Adrenal gland (tissue), 5 donors: ENCODE measurements at regions not wholly inside any gene's neighbourhood (a gene's known extent, or its start where the extent isn't known, plus 50 kb on each side); places are given as distances from the start of the nearest gene placed in this dataset.

Experiments
- POLR2A ChIP-seq, 2 donors: fragments of 450-650 bp; IDR thresholded peaks; one replicate each; pipeline ENCODE4 v1.6.1; 2017; ENCODE audit warnings: antibody characterized with exemption in 2 of 2, mild to moderate bottlenecking in 2 of 2, moderate library complexity in 1 of 2
- TF ChIP-seq, protein P1 (sequence below), 6 experiments: fragments of 450-650 bp in 4 of 6; fragments of 200-600 bp in 2 of 6; sonication (generic) in 1 of 6; IDR thresholded peaks; 1 replicate in 5 of 6; 2 replicates in 1 of 6; pipeline versions ENCODE4 v1.5.1 to v1.8.0; 2016 to 2021; ENCODE audit warnings: antibody characterized with exemption in 6 of 6, mild to moderate bottlenecking in 2 of 6, moderate library complexity in 1 of 6
- donor health status: DM: no; HTN: no; CAD: no.

DNA sequence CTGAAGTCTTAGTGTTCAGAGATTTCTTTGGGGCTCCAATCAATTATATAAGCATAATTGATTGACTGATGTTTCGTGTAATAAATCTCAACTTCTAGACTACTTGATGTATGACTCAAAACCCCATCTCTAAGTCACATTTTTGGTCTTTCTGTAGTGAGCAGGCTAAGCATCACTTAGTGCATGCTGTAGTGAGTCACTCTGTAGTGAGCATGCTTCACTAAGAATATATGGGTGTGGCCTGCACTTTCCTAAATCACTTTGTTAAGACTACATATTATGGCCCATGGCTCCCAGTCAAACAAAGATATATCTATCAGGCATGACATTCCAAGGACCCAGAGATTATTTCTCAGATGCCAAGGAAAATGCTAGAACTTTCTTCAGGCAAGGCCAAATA lies 909.4 kb upstream of the LRFN5 start:
- TF ChIP-seq, protein P1, sequence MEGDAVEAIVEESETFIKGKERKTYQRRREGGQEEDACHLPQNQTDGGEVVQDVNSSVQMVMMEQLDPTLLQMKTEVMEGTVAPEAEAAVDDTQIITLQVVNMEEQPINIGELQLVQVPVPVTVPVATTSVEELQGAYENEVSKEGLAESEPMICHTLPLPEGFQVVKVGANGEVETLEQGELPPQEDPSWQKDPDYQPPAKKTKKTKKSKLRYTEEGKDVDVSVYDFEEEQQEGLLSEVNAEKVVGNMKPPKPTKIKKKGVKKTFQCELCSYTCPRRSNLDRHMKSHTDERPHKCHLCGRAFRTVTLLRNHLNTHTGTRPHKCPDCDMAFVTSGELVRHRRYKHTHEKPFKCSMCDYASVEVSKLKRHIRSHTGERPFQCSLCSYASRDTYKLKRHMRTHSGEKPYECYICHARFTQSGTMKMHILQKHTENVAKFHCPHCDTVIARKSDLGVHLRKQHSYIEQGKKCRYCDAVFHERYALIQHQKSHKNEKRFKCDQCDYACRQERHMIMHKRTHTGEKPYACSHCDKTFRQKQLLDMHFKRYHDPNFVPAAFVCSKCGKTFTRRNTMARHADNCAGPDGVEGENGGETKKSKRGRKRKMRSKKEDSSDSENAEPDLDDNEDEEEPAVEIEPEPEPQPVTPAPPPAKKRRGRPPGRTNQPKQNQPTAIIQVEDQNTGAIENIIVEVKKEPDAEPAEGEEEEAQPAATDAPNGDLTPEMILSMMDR (IDR thresholded peaks at IDR 0.05): no peak
- TF ChIP-seq POLR2A (IDR thresholded peaks at IDR 0.05): no peak
